SK-N-MC (cell line): ENCODE measurements at regions not wholly inside any gene's neighbourhood (a gene's known extent, or its start where the extent isn't known, plus 50 kb on each side); places are given as distances from the start of the nearest gene placed in this dataset.

ENCODE experiments used
- EZH2 ChIP-seq: fragments of 200-600 bp; sonication (generic); IDR thresholded peaks from one replicate; pipeline ENCODE4 v1.6.1; 2017; ENCODE audit warnings: antibody characterized with exemption
- FOXP2 ChIP-seq: optimal IDR thresholded peaks from 2 replicates; pipeline ENCODE3; 2011; ENCODE audit warnings: mild to moderate bottlenecking, moderate library complexity; ENCODE audit not compliant: insufficient read depth; ENCODE audit errors: extremely low read length, control extremely low read depth
- POLR2AphosphoS5 ChIP-seq: IDR thresholded peaks from 2 replicates; pipeline ENCODE4 v1.6.1; 2012; ENCODE audit warnings: mild to moderate bottlenecking, low read depth, low read length, borderline replicate concordance

DNA sequence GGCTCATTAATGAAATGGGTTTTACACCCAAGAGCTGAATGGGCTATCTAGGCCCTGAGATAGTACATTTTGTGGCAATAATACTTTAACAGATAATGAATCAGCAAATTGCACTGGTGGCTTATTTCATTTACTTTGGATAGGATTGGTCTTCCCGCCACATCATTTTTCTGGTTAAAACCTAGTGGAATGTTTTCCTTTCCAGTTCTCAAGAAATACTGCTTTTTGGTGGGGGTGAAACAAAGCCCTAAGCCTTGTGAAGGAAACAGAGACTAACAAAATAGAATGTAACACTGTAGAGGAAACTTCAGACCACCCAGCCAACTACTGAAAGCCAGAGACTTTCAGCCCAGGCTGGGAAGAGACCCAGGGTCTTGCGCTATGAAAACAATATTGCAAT lies 172.2 kb downstream of the HHIPL2 start:
- TF ChIP-seq POLR2AphosphoS5 = no peak
- no peak for TF ChIP-seq FOXP2
- no peak for TF ChIP-seq EZH2
